ENCODE measurements at regions not wholly inside any gene's neighbourhood (a gene's known extent, or its start where the extent isn't known, plus 50 kb on each side); places are given as distances from the start of the nearest gene placed in this dataset.

- TF ChIP-seq CTCF (IDR thresholded peaks at IDR 0.05), result no peak
These were observed 143.5 kb upstream of the LNX1 start for GRCh38 chr4:53734584-53735353.

- TF ChIP-seq CTCF (IDR thresholded peaks at IDR 0.05), result no peak
These were observed 142.9 kb upstream of the LNX1 start for GRCh38 chr4:53734182-53734581.

GRCh38 chr4:53732661-53733060 is 141.4 kb upstream of the LNX1 start:
- TF ChIP-seq CTCF (IDR thresholded peaks at IDR 0.05), result no peak

- no peak for TF ChIP-seq CTCF (IDR thresholded peaks at IDR 0.05)
These were observed 138.9 kb upstream of the LNX1 start for GRCh38 chr4:53730031-53730805.

- TF ChIP-seq CTCF (IDR thresholded peaks at IDR 0.05), result no peak
These were observed 130.8 kb upstream of the LNX1 start for GRCh38 chr4:53722110-53722509.

- no peak for TF ChIP-seq CTCF (IDR thresholded peaks at IDR 0.05)
These were observed 130.0 kb upstream of the LNX1 start for GRCh38 chr4:53721263-53721662.

- TF ChIP-seq CTCF (IDR thresholded peaks at IDR 0.05), result no peak
These were observed 129.5 kb upstream of the LNX1 start for GRCh38 chr4:53720776-53721175.
